ENCODE measurements at regions not wholly inside any gene's neighbourhood (a gene's known extent, or its start where the extent isn't known, plus 50 kb on each side); places are given as distances from the start of the nearest gene placed in this dataset.

GRCh38 chr4:181820553-181820952, 422.6 kb upstream of the TENM3 start:
- no peak for TF ChIP-seq CTCF (IDR thresholded peaks at IDR 0.05; ENCODE audit: insufficient read depth, low read length)
- H3K4me3 ChIP-seq (ENCODE audit: low read depth, low read length) = no peak overlapping the region
- no peak for DNase-seq (ENCODE audit: low read depth)

- no peak overlapping the region for H3K4me3 ChIP-seq (ENCODE audit: low read depth, low read length)
- no peak for TF ChIP-seq CTCF (IDR thresholded peaks at IDR 0.05; ENCODE audit: insufficient read depth, low read length)
- DNase-seq (ENCODE audit: low read depth) = peak; percentile 40
Measured at GRCh38 chr4:181821039-181822004, 421.9 kb upstream of the TENM3 start.

GRCh38 chr4:181822005-181822375, 421.2 kb upstream of the TENM3 start:
- DNase-seq (ENCODE audit: low read depth) = peak; percentile 41

GRCh38 chr4:181823183-181823582, 420.0 kb upstream of the TENM3 start:
- H3K4me3 ChIP-seq (ENCODE audit: low read depth, low read length) = no peak overlapping the region
- TF ChIP-seq CTCF (IDR thresholded peaks at IDR 0.05; ENCODE audit: insufficient read depth, low read length) = no peak
- no peak for DNase-seq (ENCODE audit: low read depth)

More at GRCh38 chr4:181822005-181822375, 421.2 kb upstream of the TENM3 start:
- no peak overlapping the region for H3K4me3 ChIP-seq (ENCODE audit: low read depth, low read length)
- no peak for TF ChIP-seq CTCF (IDR thresholded peaks at IDR 0.05; ENCODE audit: insufficient read depth, low read length)

- no peak for TF ChIP-seq CTCF (IDR thresholded peaks at IDR 0.05; ENCODE audit: insufficient read depth, low read length)
- H3K4me3 ChIP-seq (ENCODE audit: low read depth, low read length) = no peak overlapping the region
- no peak for DNase-seq (ENCODE audit: low read depth)
Measured at GRCh38 chr4:181823645-181824044, 419.6 kb upstream of the TENM3 start.

- no peak overlapping the region for H3K4me3 ChIP-seq (ENCODE audit: low read depth, low read length)
- no peak for TF ChIP-seq CTCF (IDR thresholded peaks at IDR 0.05; ENCODE audit: insufficient read depth, low read length)
Measured at GRCh38 chr4:181825564-181825963, 417.6 kb upstream of the TENM3 start.

More at GRCh38 chr4:181825564-181825963, 417.6 kb upstream of the TENM3 start:
- DNase-seq (ENCODE audit: low read depth) = no peak
